Ishikawa (cell line): ENCODE measurements at regions not wholly inside any gene's neighbourhood (a gene's known extent, or its start where the extent isn't known, plus 50 kb on each side); places are given as distances from the start of the nearest gene placed in this dataset.

Experiments
- CEBPB ChIP-seq: IDR thresholded peaks from 2 replicates; pipeline ENCODE4 v1.6.1; 2012
- CREB1 ChIP-seq: IDR thresholded peaks from 2 replicates; pipeline ENCODE4 v1.6.1; 2012; ENCODE audit warnings: low read depth
- EGR1 ChIP-seq: IDR thresholded peaks from 2 replicates; pipeline ENCODE4 v1.6.1; 2012
- EP300 ChIP-seq: IDR thresholded peaks from 2 replicates; pipeline ENCODE4 v1.6.1; 2012; ENCODE audit warnings: borderline replicate concordance
- FOXM1 ChIP-seq: IDR thresholded peaks from 2 replicates; pipeline ENCODE4 v1.6.1; 2012; ENCODE audit warnings: low read depth, borderline replicate concordance
- MAX ChIP-seq: IDR thresholded peaks from 2 replicates; pipeline ENCODE4 v1.6.1; 2012
- NFIC ChIP-seq: IDR thresholded peaks from 2 replicates; pipeline ENCODE4 v1.6.1; 2012
- RAD21 ChIP-seq: IDR thresholded peaks from 2 replicates; pipeline ENCODE4 v1.6.1; 2012; ENCODE audit warnings: low read depth
- REST ChIP-seq: IDR thresholded peaks from 2 replicates; pipeline ENCODE4 v1.6.1; 2012; ENCODE audit warnings: low read depth, mild to moderate bottlenecking
- TAF1 ChIP-seq: IDR thresholded peaks from 2 replicates; pipeline ENCODE4 v1.6.1; 2012; ENCODE audit warnings: low read depth, mild to moderate bottlenecking
- TCF12 ChIP-seq: IDR thresholded peaks from 2 replicates; pipeline ENCODE4 v1.6.1; 2012; ENCODE audit warnings: low read depth
- TEAD4 ChIP-seq: IDR thresholded peaks from 2 replicates; pipeline ENCODE4 v1.6.1; 2012
- USF1 ChIP-seq: IDR thresholded peaks from 2 replicates; pipeline ENCODE4 v1.6.1; 2012
- YY1 ChIP-seq: IDR thresholded peaks from 2 replicates; pipeline ENCODE4 v1.6.1; 2012; ENCODE audit warnings: low read depth
- ZBTB7A ChIP-seq: IDR thresholded peaks from 2 replicates; pipeline ENCODE4 v1.6.1; 2012; ENCODE audit warnings: low read depth

GRCh38 chr10:120394446-120394845 lies 62.6 kb upstream of the PLPP4 start:
- TF ChIP-seq CREB1, result no peak
- TF ChIP-seq TEAD4, result no peak
- TF ChIP-seq EP300, result no peak
- no peak for TF ChIP-seq USF1
- TF ChIP-seq FOXM1, result no peak
- TF ChIP-seq YY1, result no peak
- no peak for TF ChIP-seq MAX
- TF ChIP-seq TCF12, result no peak
- TF ChIP-seq REST, result no peak

GRCh38 chr10:120396228-120396627 lies 60.8 kb upstream of the PLPP4 start:
- TF ChIP-seq FOXM1 (no peak), NFIC (no peak), CEBPB (no peak), RAD21 (no peak), TAF1 (no peak), EGR1 (no peak), REST (no peak), YY1 (no peak), MAX (no peak), TCF12 (no peak), TEAD4 (no peak), ZBTB7A (no peak), CREB1 (no peak), EP300 (no peak), USF1 (no peak)

GRCh38 chr10:120398180-120398579 lies 58.8 kb upstream of the PLPP4 start:
- TF ChIP-seq ZBTB7A (no peak), TCF12 (no peak), TAF1 (no peak), FOXM1 (no peak), YY1 (no peak), REST (no peak)

- no peak for TF ChIP-seq FOXM1
- no peak for TF ChIP-seq ZBTB7A
- no peak for TF ChIP-seq TEAD4
- TF ChIP-seq CREB1, result no peak
- no peak for TF ChIP-seq TAF1
These were observed 56.4 kb upstream of the PLPP4 start for GRCh38 chr10:120400601-120401000.

- TF ChIP-seq TAF1 (no peak), TEAD4 (no peak), RAD21 (no peak), NFIC (no peak), CREB1 (no peak), EGR1 (no peak), EP300 (no peak), REST (no peak), YY1 (no peak), USF1 (no peak)
These were observed 54.8 kb upstream of the PLPP4 start for GRCh38 chr10:120402147-120402766.
